NT2/D1 (cell line): ENCODE measurements at regions not wholly inside any gene's neighbourhood (a gene's known extent, or its start where the extent isn't known, plus 50 kb on each side); places are given as distances from the start of the nearest gene placed in this dataset.

Experiments
- DNase-seq: peaks from one replicate; pipeline ENCODE4 v3.0.0-alpha.2; 2011; ENCODE audit warnings: low read depth, low spot score
- H3K27me3 ChIP-seq: 2 replicates; pipeline ENCODE4 v1.6.0; 2011; ENCODE audit warnings: mild to moderate bottlenecking; ENCODE audit not compliant: insufficient read length, insufficient read depth
- H3K36me3 ChIP-seq: 2 replicates; pipeline ENCODE4 v1.6.1; 2011; ENCODE audit warnings: mild to moderate bottlenecking, low read length, mixed read lengths; ENCODE audit not compliant: insufficient read depth, insufficient read length
- H3K4me1 ChIP-seq: 2 replicates; pipeline ENCODE4 v1.5.1; 2011; ENCODE audit not compliant: insufficient read depth, insufficient read length
- H3K4me3 ChIP-seq: 2 replicates; pipeline ENCODE4 v1.5.1; 2011; ENCODE audit warnings: low read depth; ENCODE audit not compliant: insufficient read length
- H3K9ac ChIP-seq: 2 replicates; pipeline ENCODE4 v1.6.0; 2011; ENCODE audit warnings: low read depth; ENCODE audit not compliant: insufficient read length
- H3K9me3 ChIP-seq: 2 replicates; pipeline ENCODE4 v1.5.1; 2011; ENCODE audit warnings: mild to moderate bottlenecking, low read length; ENCODE audit not compliant: insufficient read depth
- SUZ12 ChIP-seq: IDR thresholded peaks from 2 replicates; pipeline ENCODE4 v1.6.1; 2011; ENCODE audit not compliant: insufficient read length, insufficient read depth; ENCODE audit errors: extremely low read depth
- YY1 ChIP-seq: IDR thresholded peaks from 2 replicates; pipeline ENCODE4 v1.6.1; 2011; ENCODE audit not compliant: insufficient read length, insufficient read depth
- ZNF274 ChIP-seq: IDR thresholded peaks from 2 replicates; pipeline ENCODE4 v1.6.1; 2011; ENCODE audit warnings: mild to moderate bottlenecking, low read depth, low read length

DNA sequence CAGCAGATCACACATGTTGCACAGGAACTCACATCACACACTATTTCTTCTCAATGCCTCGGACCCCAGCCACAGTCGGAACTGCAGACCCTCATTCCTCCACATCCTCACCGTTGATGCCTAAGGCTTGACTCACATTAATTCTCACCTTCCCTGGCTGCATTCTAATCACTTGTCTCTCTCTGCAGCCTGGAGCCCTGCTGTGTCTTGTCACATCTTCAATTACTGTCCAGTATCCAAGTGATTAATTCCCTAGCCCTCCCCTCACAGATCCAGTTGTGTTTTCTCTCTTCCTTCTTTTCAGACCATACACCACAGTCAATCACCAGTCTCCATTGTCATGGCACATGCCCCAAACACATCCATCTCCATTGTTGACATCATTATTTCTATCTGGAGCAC is 592.4 kb upstream of the IGFBP3 start:
- H3K9ac ChIP-seq, result no peak overlapping the region
- no peak overlapping the region for H3K4me3 ChIP-seq
- no peaks in the 10 kb centered on the region for H3K27me3 ChIP-seq
- TF ChIP-seq YY1, result no peak
- TF ChIP-seq ZNF274, result no peak
- no peak for TF ChIP-seq SUZ12
- DNase-seq, result no peak
- no peaks in the 10 kb centered on the region for H3K36me3 ChIP-seq
- no peaks in the 10 kb centered on the region for H3K9me3 ChIP-seq
- no peaks in the 10 kb centered on the region for H3K4me1 ChIP-seq

DNA sequence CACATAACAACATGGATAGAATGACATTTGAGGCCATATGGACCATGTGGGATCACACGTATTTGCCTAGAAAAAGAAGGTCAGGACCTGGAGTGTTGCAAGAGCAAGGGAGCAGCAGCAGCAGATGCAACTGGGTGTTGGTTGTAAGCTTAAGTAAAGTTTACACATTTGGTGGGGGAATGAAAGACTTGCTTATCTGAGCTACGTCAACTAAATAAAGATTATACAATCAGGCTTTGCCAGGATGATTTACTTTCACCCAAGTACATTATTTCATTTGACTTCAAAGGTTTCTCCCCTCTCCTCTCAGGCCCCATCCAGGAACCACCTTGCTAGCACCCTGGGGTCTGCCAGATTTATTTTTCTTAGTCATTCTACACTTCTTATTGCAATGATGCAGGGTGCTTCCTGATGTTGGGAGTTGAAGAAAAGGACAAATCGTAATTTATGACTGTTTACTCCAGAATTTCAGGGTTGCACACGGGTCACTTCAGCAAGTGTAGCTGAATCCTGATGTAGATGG is 591.9 kb upstream of the IGFBP3 start:
- Histone ChIP-seq H3K27me3 (no peaks in the 10 kb centered on the region), H3K36me3 (no peaks in the 10 kb centered on the region), H3K4me1 (no peaks in the 10 kb centered on the region), H3K9me3 (no peaks in the 10 kb centered on the region), H3K9ac (no peak overlapping the region), H3K4me3 (no peak overlapping the region)
- no peak for DNase-seq
- TF ChIP-seq SUZ12, result no peak
- TF ChIP-seq YY1, result no peak
- no peak for TF ChIP-seq ZNF274

DNA sequence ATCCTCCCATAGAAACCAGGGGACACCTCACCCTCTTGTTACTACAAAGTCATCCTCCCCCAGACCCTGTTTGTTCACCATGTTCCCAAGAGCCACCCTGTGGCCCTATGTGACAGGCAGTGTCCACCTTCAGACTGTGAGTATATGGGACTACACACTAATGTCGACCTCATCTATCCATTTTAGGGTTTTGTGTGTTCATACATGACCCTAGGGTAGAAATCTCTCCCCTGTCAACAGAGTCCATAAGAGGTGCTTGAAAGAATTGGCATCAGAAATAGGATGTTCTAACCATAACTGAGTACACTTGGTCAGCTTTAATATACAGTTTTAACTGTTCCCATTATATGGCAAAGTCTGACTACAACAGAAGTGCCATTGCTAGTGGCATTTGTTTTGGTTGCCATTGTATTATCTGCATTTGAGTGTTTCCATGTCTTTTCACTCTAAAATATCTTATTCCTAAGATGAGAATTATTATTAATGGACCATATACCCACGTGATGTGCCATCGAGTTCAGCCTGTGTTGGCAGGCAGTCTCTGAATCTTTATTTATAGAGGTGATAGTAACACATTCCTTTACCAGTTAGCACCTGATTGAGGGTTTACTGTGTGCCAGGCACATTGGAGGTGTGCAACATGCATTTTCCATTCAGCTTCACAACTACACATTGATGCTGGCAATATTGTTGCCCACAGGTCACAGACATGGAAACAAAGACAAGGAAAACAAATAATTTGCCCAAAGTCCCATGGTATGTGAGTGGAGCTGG is 590.6 kb upstream of the IGFBP3 start:
- H3K4me1 ChIP-seq, result no peaks in the 10 kb centered on the region
- no peaks in the 10 kb centered on the region for H3K27me3 ChIP-seq
- no peak for TF ChIP-seq SUZ12
- no peak for TF ChIP-seq YY1
- TF ChIP-seq ZNF274, result no peak
- DNase-seq, result no peak
- no peak overlapping the region for H3K9ac ChIP-seq
- no peaks in the 10 kb centered on the region for H3K9me3 ChIP-seq
- no peak overlapping the region for H3K4me3 ChIP-seq
- H3K36me3 ChIP-seq, result no peaks in the 10 kb centered on the region

DNA sequence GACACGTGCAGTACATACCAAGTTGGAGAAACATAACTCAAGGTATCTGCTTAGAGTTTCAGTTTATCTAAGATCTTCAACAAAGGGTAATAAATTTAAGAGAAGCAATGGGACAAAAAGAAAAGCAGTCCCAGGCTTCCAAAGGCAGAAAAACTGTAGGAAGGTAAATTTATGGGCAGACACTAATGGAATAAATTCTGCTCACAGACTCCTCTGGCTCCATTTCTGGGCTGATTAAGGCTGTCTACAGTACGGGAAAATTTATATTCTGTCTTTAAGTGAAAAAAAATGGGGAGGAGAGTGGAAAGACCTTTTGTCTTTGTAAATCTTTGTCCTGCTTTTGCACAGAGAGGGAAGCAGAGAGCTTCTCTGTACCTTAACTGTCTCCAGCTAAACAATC is 587.5 kb upstream of the IGFBP3 start:
- H3K9ac ChIP-seq, result no peak overlapping the region
- no peaks in the 10 kb centered on the region for H3K36me3 ChIP-seq
- no peak for DNase-seq
- H3K9me3 ChIP-seq, result no peaks in the 10 kb centered on the region
- H3K4me1 ChIP-seq, result no peaks in the 10 kb centered on the region
- TF ChIP-seq ZNF274, result no peak
- TF ChIP-seq YY1, result no peak
- TF ChIP-seq SUZ12, result no peak
- no peak overlapping the region for H3K4me3 ChIP-seq
- H3K27me3 ChIP-seq, result no peaks in the 10 kb centered on the region

DNA sequence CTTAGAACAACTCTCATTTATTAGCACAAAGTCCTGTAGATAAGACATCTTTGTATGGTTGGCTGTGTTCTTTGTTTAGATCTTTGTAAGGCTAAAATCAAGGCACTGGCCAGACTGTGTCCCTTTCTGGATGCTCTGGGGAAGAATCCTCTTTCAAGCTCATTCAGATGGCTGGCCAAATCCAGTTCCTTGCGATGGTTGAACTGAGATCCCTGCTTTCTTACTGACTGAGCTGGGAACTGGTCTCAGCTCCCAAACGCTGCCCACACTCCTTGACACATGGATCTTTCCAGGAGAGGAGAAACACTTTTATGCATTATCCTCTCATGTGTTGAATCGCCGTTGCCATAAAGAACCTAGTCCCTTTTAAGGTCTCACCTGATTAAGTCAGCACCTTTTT is 586.5 kb upstream of the IGFBP3 start:
- TF ChIP-seq ZNF274 (no peak), SUZ12 (no peak), YY1 (no peak)
- Histone ChIP-seq H3K9ac (no peak overlapping the region), H3K27me3 (no peaks in the 10 kb centered on the region), H3K9me3 (no peaks in the 10 kb centered on the region), H3K4me1 (no peaks in the 10 kb centered on the region), H3K36me3 (no peaks in the 10 kb centered on the region), H3K4me3 (no peak overlapping the region)
- no peak for DNase-seq

DNA sequence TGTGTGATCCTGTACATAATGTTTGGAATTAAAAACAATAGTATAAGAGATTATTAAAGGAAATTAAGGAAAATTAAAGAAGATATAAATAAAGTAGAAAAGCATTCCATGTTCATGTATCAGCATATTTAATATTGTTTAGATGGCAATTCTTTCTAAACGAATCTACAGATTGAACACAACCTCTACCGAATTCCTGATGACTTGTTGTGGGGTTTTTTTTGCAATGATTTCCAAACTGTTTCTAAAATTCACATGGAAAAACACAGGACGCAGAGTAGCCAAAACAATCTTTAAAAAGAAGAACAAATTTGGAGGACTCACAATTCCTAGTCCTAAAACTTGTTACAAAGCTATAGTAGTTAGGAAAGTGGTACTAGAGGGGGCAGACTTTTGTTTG is 573.4 kb upstream of the IGFBP3 start:
- H3K9ac ChIP-seq, result no peak overlapping the region
- TF ChIP-seq ZNF274 (no peak), YY1 (no peak), SUZ12 (no peak)
- DNase-seq, result no peak
- no peaks in the 10 kb centered on the region for H3K4me1 ChIP-seq
- H3K9me3 ChIP-seq, result no peaks in the 10 kb centered on the region; the same call in 1 of the 2 replicates
- H3K27me3 ChIP-seq, result no peaks in the 10 kb centered on the region
- H3K36me3 ChIP-seq, result no peaks in the 10 kb centered on the region
- no peak overlapping the region for H3K4me3 ChIP-seq

DNA sequence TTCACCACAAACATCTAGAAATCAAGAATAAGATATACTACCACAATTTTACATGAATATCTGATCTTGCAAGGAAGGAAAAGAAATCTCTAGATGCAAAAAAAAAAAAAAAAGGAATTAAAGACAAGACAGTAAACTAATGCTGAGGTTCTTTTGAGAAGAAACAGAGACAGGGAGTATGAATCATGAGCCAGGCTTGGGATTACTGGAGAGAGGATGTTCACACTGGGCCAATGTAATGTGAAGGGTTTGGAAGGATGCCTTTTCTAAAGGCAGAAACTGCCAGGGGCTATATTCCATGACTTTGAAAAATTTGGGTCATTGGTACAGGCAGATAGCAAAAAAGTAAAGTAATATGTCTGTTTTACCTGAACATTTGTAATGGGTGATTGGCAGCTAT is 573.0 kb upstream of the IGFBP3 start:
- H3K4me1 ChIP-seq, result no peaks in the 10 kb centered on the region

More for the DNA sequence above, 573.0 kb upstream of the IGFBP3 start:
- TF ChIP-seq YY1 (no peak), SUZ12 (no peak), ZNF274 (no peak)
- Histone ChIP-seq H3K27me3 (no peaks in the 10 kb centered on the region), H3K36me3 (no peaks in the 10 kb centered on the region), H3K4me3 (no peak overlapping the region), H3K9ac (no peak overlapping the region), H3K9me3 (no peaks in the 10 kb centered on the region; the same call in 1 of the 2 replicates)
- DNase-seq, result no peak
